Esophagus (tissue), 2 donors: ENCODE measurements at regions not wholly inside any gene's neighbourhood (a gene's known extent, or its start where the extent isn't known, plus 50 kb on each side); places are given as distances from the start of the nearest gene placed in this dataset.

Experiments used
- H3K27ac ChIP-seq, 2 donors: one replicate each; pipeline ENCODE4 v1.5.1; 2013; ENCODE audit warnings: low read depth in 2 of 2, mild to moderate bottlenecking in 2 of 2, inconsistent platforms in 1 of 2, low read length in 1 of 2, moderate library complexity in 1 of 2
- H3K27me3 ChIP-seq, 2 donors: one replicate each; pipeline ENCODE4 v1.6.1; 2013; ENCODE audit warnings: low read length in 2 of 2, control low read depth in 1 of 2, mild to moderate bottlenecking in 1 of 2; ENCODE audit not compliant: insufficient read depth in 2 of 2, control insufficient read depth in 1 of 2
- H3K36me3 ChIP-seq, 2 donors: one replicate each; pipeline ENCODE4 v1.6.1; 2013; ENCODE audit warnings: low read length in 1 of 2; ENCODE audit not compliant: control insufficient read depth in 2 of 2, insufficient read depth in 2 of 2
- H3K4me1 ChIP-seq, 2 donors: one replicate each; pipeline ENCODE4 v1.6.1; 2013; ENCODE audit warnings: low read length in 1 of 2; ENCODE audit not compliant: control insufficient read depth in 2 of 2, insufficient read depth in 2 of 2
- H3K4me3 ChIP-seq, 2 donors: one replicate each; pipeline ENCODE4 v1.5.1; 2013; ENCODE audit warnings: low read length in 2 of 2, mild to moderate bottlenecking in 2 of 2, low read depth in 1 of 2, moderate library complexity in 1 of 2
- H3K9me3 ChIP-seq, 2 donors: one replicate each; pipeline ENCODE4 v1.6.1; 2013; ENCODE audit warnings: mild to moderate bottlenecking in 2 of 2, low read depth in 1 of 2, low read length in 1 of 2, moderate library complexity in 1 of 2; ENCODE audit not compliant: control insufficient read depth in 2 of 2, insufficient read depth in 1 of 2
- WGBS, 2 donors: extraction: QIAGEN DNeasy Blood & Tissue Kit; methylation state at CpG; one replicate each; pipeline ENCODE4 v1.1.7; 2013; 5-methylcytosine and 5-hydroxymethylcytosine counted together
- donor health status: healthy with polysubstance abuse.
- donor health status: Bipolar disorder and iron deficiency.

- Histone ChIP-seq H3K9me3 (peaks cover 0 to 2% of the 10 kb centered on the region in 2 donors), H3K27me3 (no peaks in the 10 kb centered on the region), H3K27ac (no peak overlapping the region), H3K4me1 (no peaks in the 10 kb centered on the region), H3K36me3 (no peaks in the 10 kb centered on the region), H3K4me3 (no peak overlapping the region)
These were observed 111.0 kb upstream of the MAX start for GRCh38 chr14:65213316-65213715.

GRCh38 chr14:65214741-65215140 lies 112.4 kb upstream of the MAX start:
- Histone ChIP-seq H3K4me3 (no peak overlapping the region), H3K36me3 (no peaks in the 10 kb centered on the region)

GRCh38 chr14:65219353-65219752 lies 117.0 kb upstream of the MAX start:
- 94 to 96% methylated on average over 4 of the region's 4 CpGs for WGBS, 2 donors

More at GRCh38 chr14:65214741-65215140, 112.4 kb upstream of the MAX start:
- no peak overlapping the region for H3K27ac ChIP-seq
- no peaks in the 10 kb centered on the region for H3K4me1 ChIP-seq
- no peaks in the 10 kb centered on the region for H3K27me3 ChIP-seq
- 82 to 88% methylated on average over 2 of the region's 2 CpGs for WGBS, 2 donors
- peaks cover 0 to 2% of the 10 kb centered on the region in 2 donors for H3K9me3 ChIP-seq

GRCh38 chr14:65222440-65222858 lies 120.1 kb upstream of the MAX start:
- 43 to 50% methylated on average over 9 of the region's 9 CpGs for WGBS, 2 donors
- Histone ChIP-seq H3K36me3 (no peaks in the 10 kb centered on the region), H3K27ac (no peak overlapping the region)

More at GRCh38 chr14:65219353-65219752, 117.0 kb upstream of the MAX start:
- H3K36me3 ChIP-seq = no peaks in the 10 kb centered on the region
- no peak overlapping the region for H3K4me3 ChIP-seq
- no peak overlapping the region for H3K27ac ChIP-seq
- peaks cover 0 to 2% of the 10 kb centered on the region in 2 donors for H3K9me3 ChIP-seq
- no peaks in the 10 kb centered on the region for H3K27me3 ChIP-seq
- H3K4me1 ChIP-seq = no peaks in the 10 kb centered on the region

GRCh38 chr14:65223636-65224035 lies 121.3 kb upstream of the MAX start:
- Histone ChIP-seq H3K36me3 (no peaks in the 10 kb centered on the region), H3K4me1 (peaks cover 3 to 6% of the 10 kb centered on the region in 2 donors), H3K4me3 (no peak overlapping the region), H3K27ac (no peak overlapping the region), H3K27me3 (no peaks in the 10 kb centered on the region), H3K9me3 (no peaks in the 10 kb centered on the region)
- 92 to 93% methylated on average over 5 of the region's 5 CpGs for WGBS, 2 donors

More at GRCh38 chr14:65222440-65222858, 120.1 kb upstream of the MAX start:
- Histone ChIP-seq H3K4me3 (no peak overlapping the region), H3K4me1 (peaks cover 3 to 6% of the 10 kb centered on the region in 2 donors), H3K27me3 (no peaks in the 10 kb centered on the region), H3K9me3 (no peaks in the 10 kb centered on the region)

GRCh38 chr14:65224799-65225198 lies 122.5 kb upstream of the MAX start:
- Histone ChIP-seq H3K4me3 (no peak overlapping the region), H3K36me3 (no peaks in the 10 kb centered on the region), H3K4me1 (peaks cover 3 to 6% of the 10 kb centered on the region in 2 donors), H3K27ac (no peak overlapping the region), H3K9me3 (no peaks in the 10 kb centered on the region), H3K27me3 (no peaks in the 10 kb centered on the region)
- WGBS, 2 donors = 20 to 28% methylated on average over 1 of the region's 1 CpG

GRCh38 chr14:65225299-65226159 lies 123.2 kb upstream of the MAX start:
- H3K9me3 ChIP-seq = no peaks in the 10 kb centered on the region
- no peaks in the 10 kb centered on the region for H3K36me3 ChIP-seq
- H3K27ac ChIP-seq = peak overlapping the region in 1 of 2 donors; percentile 0
- WGBS, 2 donors = 76 to 81% methylated on average over 9 of the region's 9 CpGs
- peaks cover 3 to 6% of the 10 kb centered on the region in 2 donors for H3K4me1 ChIP-seq
- H3K4me3 ChIP-seq = no peak overlapping the region
- no peaks in the 10 kb centered on the region for H3K27me3 ChIP-seq

- no peaks in the 10 kb centered on the region for H3K9me3 ChIP-seq
- no peaks in the 10 kb centered on the region for H3K27me3 ChIP-seq
- peak overlapping the region; percentile 30 to 72 for H3K27ac ChIP-seq
- no peaks in the 10 kb centered on the region for H3K36me3 ChIP-seq
- H3K4me1 ChIP-seq = peaks cover 3 to 6% of the 10 kb centered on the region in 2 donors
- no peak overlapping the region for H3K4me3 ChIP-seq
- 55 to 57% methylated on average over 7 of the region's 7 CpGs for WGBS, 2 donors
These were observed 124.7 kb upstream of the MAX start for GRCh38 chr14:65226824-65227604.

- no peak overlapping the region for H3K27ac ChIP-seq
- no peaks in the 10 kb centered on the region for H3K36me3 ChIP-seq
- no peaks in the 10 kb centered on the region for H3K9me3 ChIP-seq
- no peaks in the 10 kb centered on the region for H3K27me3 ChIP-seq
- H3K4me1 ChIP-seq = peaks cover 3 to 6% of the 10 kb centered on the region in 2 donors
- 83 to 86% methylated on average over 2 of the region's 2 CpGs for WGBS, 2 donors
- H3K4me3 ChIP-seq = no peak overlapping the region
These were observed 126.1 kb upstream of the MAX start for GRCh38 chr14:65228436-65228835.
